HepG2 (cell line): ENCODE measurements at regions not wholly inside any gene's neighbourhood (a gene's known extent, or its start where the extent isn't known, plus 50 kb on each side); places are given as distances from the start of the nearest gene placed in this dataset.
A peak's percentile ranks its signal among the peaks of the same experiment; 100 is the strongest.

Experiments used
- ATAC-seq: fragments of 200-7000 bp; cut with Tn5 transposase; 3 replicates; pipeline ENCODE4 v1.9.1; 2020; ENCODE audit warnings: mild to moderate bottlenecking, moderate library complexity
- BruUV-seq: library from RNA; stranded (reverse); fragments of 400-500 nt; replicated peaks from 2 replicates; lab custom pipeline; 2021; lab: Mats Ljungman, UMichigan
- CTCF ChIA-PET: fragments of 300-600 bp; formaldehyde crosslinking; extraction: SDS; loops from one replicate; lab custom pipeline; 2021; ENCODE audit warnings: low total read pairs, inconsistent platforms, low intra/inter-chr PET ratio; lab: Yijun Ruan, JAX
- POLR2A ChIA-PET: fragments of 350-600 bp; sonication (Branson Sonifier 250); formaldehyde crosslinking; loops from one replicate; lab custom pipeline; 2020; ENCODE audit warnings: antibody characterized with exemption, inconsistent platforms; lab: Yijun Ruan, JAX
- DNase-seq: peaks from one replicate; pipeline ENCODE4 v3.0.0-alpha.2; 2015; ENCODE audit warnings: low spot score
- FAIRE-seq: peaks from 3 replicates; lab custom pipeline; 2011; peaks lifted over from hg19 to GRCh38; lab: Jason Lieb, UNC
- H2AFZ ChIP-seq: one replicate; pipeline ENCODE4 v1.6.1; 2011; ENCODE audit warnings: low read length, inconsistent platforms
- H3K27ac ChIP-seq: fragments of 300-600 bp; 3 replicates; pipeline ENCODE4 v1.8.0; 2011; ENCODE audit warnings: mixed run types, mild to moderate bottlenecking, mixed read lengths, low read length, inconsistent platforms; ENCODE audit not compliant: insufficient read depth; ENCODE audit errors: extremely low read length
- H3K27me3 ChIP-seq, 2 experiments: fragments of 200-600 bp in 1 of 2; 2 replicates in 1 of 2; 3 replicates in 1 of 2; pipeline versions ENCODE4 v1.6.0 to v1.8.0; 2011; ENCODE audit warnings: low read length in 2 of 2, mild to moderate bottlenecking in 2 of 2, moderate library complexity in 2 of 2, inconsistent platforms in 1 of 2; ENCODE audit not compliant: insufficient read depth in 2 of 2, control insufficient read depth in 1 of 2
- H3K36me3 ChIP-seq, 2 experiments: fragments of 200-600 bp in 1 of 2; replicated peaks in 1 of 2; 2 replicates in 1 of 2; 3 replicates in 1 of 2; pipeline versions ENCODE4 v1.5.1 to v1.8.0; 2011; ENCODE audit warnings: low read length in 2 of 2, inconsistent platforms in 1 of 2; ENCODE audit not compliant: insufficient read depth in 2 of 2, control insufficient read depth in 1 of 2
- H3K4me1 ChIP-seq: 2 replicates; pipeline ENCODE4 v1.5.1; 2012; ENCODE audit warnings: low read length, inconsistent platforms; ENCODE audit not compliant: insufficient read depth
- H3K4me2 ChIP-seq: 2 replicates; pipeline ENCODE4 v1.6.0; 2011; ENCODE audit warnings: low read depth, low read length, inconsistent platforms
- H3K4me3 ChIP-seq, 3 experiments: fragments of 200-600 bp in 1 of 3; sonication (generic), shearing (Covaris generic) in 1 of 3; replicated peaks in 1 of 3; 2 replicates each; pipeline ENCODE4 v1.5.1; 2011 to 2016; ENCODE audit warnings: low read length in 3 of 3, inconsistent platforms in 2 of 3, low read depth in 2 of 3, mild to moderate bottlenecking in 2 of 3, control low read depth in 1 of 3, mixed read lengths in 1 of 3; ENCODE audit not compliant: insufficient read depth in 1 of 3
- H3K79me2 ChIP-seq: one replicate; pipeline ENCODE4 v1.6.1; 2011; ENCODE audit warnings: low read length, inconsistent platforms; ENCODE audit not compliant: insufficient read depth
- H3K9ac ChIP-seq: 2 replicates; pipeline ENCODE4 v1.6.0; 2011; ENCODE audit warnings: mild to moderate bottlenecking, low read depth, low read length, inconsistent platforms; ENCODE audit not compliant: insufficient read depth
- H3K9me3 ChIP-seq: 2 replicates; pipeline ENCODE4 v1.5.1; 2012; ENCODE audit warnings: mild to moderate bottlenecking, low read length
- H4K20me1 ChIP-seq: 2 replicates; pipeline ENCODE4 v1.6.0; 2011; ENCODE audit warnings: inconsistent platforms, mild to moderate bottlenecking, low read length, moderate library complexity; ENCODE audit not compliant: insufficient read depth
- KDM2A ChIP-seq: sonication (generic); formaldehyde crosslinking; IDR thresholded peaks from 2 replicates; pipeline ENCODE4 v1.4.0; 2020; ENCODE audit warnings: low read depth, missing genetic modification reagents, borderline replicate concordance
- KLF13 ChIP-seq: sonication (generic); formaldehyde crosslinking; IDR thresholded peaks from 2 replicates; pipeline ENCODE4 v1.4.0; 2020; ENCODE audit warnings: mild to moderate bottlenecking, missing genetic modification reagents
- STAG1 ChIP-seq: sonication (generic); formaldehyde crosslinking; IDR thresholded peaks from 2 replicates; pipeline ENCODE4 v1.4.0; 2020; ENCODE audit warnings: missing genetic modification reagents
- XRCC5 ChIP-seq: fragments of 200-400 bp; formaldehyde crosslinking; optimal IDR thresholded peaks from 2 replicates; pipeline ENCODE3; 2017; ENCODE audit warnings: mild to moderate bottlenecking, low read length
- YY1 ChIP-seq: IDR thresholded peaks from 2 replicates; pipeline ENCODE4 v1.6.1; 2011; ENCODE audit warnings: low read length, low read depth, moderate library complexity, mild to moderate bottlenecking; ENCODE audit not compliant: insufficient read depth, insufficient replicate concordance
- ZMYM4 ChIP-seq: sonication (generic); formaldehyde crosslinking; IDR thresholded peaks from 2 replicates; pipeline ENCODE4 v1.8.1; 2023; ENCODE audit warnings: mild to moderate bottlenecking, missing genetic modification reagents
- WGBS: methylation state at CpG from one replicate; pipeline ENCODE4 v1.1.6; 2017; ENCODE audit warnings: low lambda C conversion rate; 5-methylcytosine and 5-hydroxymethylcytosine counted together
- in situ Hi-C: cut with HindIII; loops from 2 replicates; pipeline ENCODE4 v1.10.0; 2017; ENCODE audit warnings: low pct_unique_long_range_greater_than_20kb; ENCODE audit not compliant: extremely low pct_ligation_motif_present
- intact Hi-C: fragments of 100-400 bp; cut with micrococcal nuclease; formaldehyde crosslinking; loops from one replicate; pipeline ENCODE4 v1.10.0; 2022; ENCODE audit not compliant: unreplicated experiment
- TF ChIP-seq, protein P1 (sequence below): sonication (generic); formaldehyde crosslinking; IDR thresholded peaks from 2 replicates; pipeline ENCODE4 v1.4.0; 2020; ENCODE audit warnings: missing genetic modification reagents
- TF ChIP-seq, protein P2 (sequence below): sonication (generic); formaldehyde crosslinking; IDR thresholded peaks from 2 replicates; pipeline ENCODE4 v1.5.0; 2020; ENCODE audit warnings: missing genetic modification reagents, mild to moderate bottlenecking, borderline replicate concordance
- TF ChIP-seq, protein P3 (sequence below): sonication (generic); formaldehyde crosslinking; IDR thresholded peaks from 2 replicates; pipeline ENCODE4 v1.4.0; 2020; ENCODE audit warnings: missing genetic modification reagents
- TF ChIP-seq, protein P4 (sequence below): sonication (generic); formaldehyde crosslinking; IDR thresholded peaks from 2 replicates; pipeline ENCODE4 v1.5.0; 2020; ENCODE audit warnings: mild to moderate bottlenecking, missing genetic modification reagents, moderate library complexity

DNA sequence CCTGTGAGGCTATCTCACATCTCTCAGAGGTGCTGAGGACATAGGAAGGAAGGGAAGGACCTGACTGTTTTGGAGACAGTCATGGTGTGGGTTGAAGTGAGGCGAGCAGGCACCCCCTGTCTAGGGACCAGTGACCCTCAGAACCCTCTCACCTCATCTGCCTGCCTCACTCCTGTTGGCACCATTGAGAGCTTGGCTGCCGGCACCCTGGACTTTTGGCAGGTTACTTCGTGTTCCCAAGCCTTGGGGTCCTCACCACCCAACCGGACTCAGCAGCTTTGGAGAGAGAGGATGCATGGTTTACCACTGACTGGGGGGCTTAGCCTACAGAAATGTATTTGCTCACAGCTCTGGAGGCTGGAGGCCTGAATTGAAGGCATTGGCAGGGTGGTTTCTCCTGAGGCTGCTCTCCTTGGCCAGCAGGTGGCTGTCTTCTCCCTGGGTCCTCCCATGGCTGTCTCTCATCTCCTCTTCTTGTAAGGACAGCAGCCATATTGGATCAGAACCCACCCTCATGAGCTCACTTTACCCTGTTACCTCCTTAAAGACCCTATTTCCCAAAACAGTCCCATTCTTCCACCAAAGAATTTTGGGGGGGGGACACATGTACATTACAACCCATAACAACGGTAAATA, 142.0 kb downstream of the TSN start:
- Histone ChIP-seq H3K79me2 (no peaks in the 10 kb centered on the region), H3K27me3 (peaks cover 1 to 16% of the 10 kb centered on the region in 2 experiments; a peak in 3 of 5 replicates), H4K20me1 (no peaks in the 10 kb centered on the region), H3K4me1 (peaks cover 4% of the 10 kb centered on the region; the same call in 1 of the 2 replicates), H3K4me2 (no peak overlapping the region), H3K27ac (no peak overlapping the region), H3K9me3 (no peaks in the 10 kb centered on the region), H3K36me3 (no peaks in the 10 kb centered on the region)
- DNase-seq, result peak; percentile 16
- WGBS, result 19% methylated on average over 5 of the region's 5 CpGs
- CTCF ChIA-PET, result no interaction called here
- ATAC-seq, result peak; percentile 80
- TF ChIP-seq KDM2A (CRISPR knock-in tag) (0 out of 2 replicates have a peak, but pooled peaks have one; percentile 24), YY1 (peak; percentile 62), ZMYM4 (CRISPR knock-in tag) (0 out of 2 replicates have a peak, but pooled peaks have one; percentile 21), KLF13 (CRISPR knock-in tag) (no peak), STAG1 (CRISPR knock-in tag) (peak; percentile 42), XRCC5 (peak; percentile 34)
- TF ChIP-seq, protein P1, sequence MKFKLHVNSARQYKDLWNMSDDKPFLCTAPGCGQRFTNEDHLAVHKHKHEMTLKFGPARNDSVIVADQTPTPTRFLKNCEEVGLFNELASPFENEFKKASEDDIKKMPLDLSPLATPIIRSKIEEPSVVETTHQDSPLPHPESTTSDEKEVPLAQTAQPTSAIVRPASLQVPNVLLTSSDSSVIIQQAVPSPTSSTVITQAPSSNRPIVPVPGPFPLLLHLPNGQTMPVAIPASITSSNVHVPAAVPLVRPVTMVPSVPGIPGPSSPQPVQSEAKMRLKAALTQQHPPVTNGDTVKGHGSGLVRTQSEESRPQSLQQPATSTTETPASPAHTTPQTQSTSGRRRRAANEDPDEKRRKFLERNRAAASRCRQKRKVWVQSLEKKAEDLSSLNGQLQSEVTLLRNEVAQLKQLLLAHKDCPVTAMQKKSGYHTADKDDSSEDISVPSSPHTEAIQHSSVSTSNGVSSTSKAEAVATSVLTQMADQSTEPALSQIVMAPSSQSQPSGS (CRISPR knock-in tag), result no peak
- TF ChIP-seq, protein P2, sequence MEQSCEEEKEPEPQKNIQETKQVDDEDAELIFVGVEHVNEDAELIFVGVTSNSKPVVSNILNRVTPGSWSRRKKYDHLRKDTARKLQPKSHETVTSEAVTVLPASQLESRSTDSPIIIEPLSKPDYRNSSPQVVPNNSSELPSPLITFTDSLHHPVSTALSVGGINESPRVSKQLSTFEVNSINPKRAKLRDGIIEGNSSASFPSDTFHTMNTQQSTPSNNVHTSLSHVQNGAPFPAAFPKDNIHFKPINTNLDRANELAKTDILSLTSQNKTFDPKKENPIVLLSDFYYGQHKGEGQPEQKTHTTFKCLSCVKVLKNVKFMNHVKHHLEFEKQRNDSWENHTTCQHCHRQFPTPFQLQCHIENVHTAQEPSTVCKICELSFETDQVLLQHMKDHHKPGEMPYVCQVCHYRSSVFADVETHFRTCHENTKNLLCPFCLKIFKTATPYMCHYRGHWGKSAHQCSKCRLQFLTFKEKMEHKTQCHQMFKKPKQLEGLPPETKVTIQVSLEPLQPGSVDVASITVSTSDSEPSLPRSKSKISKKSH (CRISPR knock-in tag), result peak; percentile 38; the same call in 1 of the 2 replicates
- TF ChIP-seq, protein P3, sequence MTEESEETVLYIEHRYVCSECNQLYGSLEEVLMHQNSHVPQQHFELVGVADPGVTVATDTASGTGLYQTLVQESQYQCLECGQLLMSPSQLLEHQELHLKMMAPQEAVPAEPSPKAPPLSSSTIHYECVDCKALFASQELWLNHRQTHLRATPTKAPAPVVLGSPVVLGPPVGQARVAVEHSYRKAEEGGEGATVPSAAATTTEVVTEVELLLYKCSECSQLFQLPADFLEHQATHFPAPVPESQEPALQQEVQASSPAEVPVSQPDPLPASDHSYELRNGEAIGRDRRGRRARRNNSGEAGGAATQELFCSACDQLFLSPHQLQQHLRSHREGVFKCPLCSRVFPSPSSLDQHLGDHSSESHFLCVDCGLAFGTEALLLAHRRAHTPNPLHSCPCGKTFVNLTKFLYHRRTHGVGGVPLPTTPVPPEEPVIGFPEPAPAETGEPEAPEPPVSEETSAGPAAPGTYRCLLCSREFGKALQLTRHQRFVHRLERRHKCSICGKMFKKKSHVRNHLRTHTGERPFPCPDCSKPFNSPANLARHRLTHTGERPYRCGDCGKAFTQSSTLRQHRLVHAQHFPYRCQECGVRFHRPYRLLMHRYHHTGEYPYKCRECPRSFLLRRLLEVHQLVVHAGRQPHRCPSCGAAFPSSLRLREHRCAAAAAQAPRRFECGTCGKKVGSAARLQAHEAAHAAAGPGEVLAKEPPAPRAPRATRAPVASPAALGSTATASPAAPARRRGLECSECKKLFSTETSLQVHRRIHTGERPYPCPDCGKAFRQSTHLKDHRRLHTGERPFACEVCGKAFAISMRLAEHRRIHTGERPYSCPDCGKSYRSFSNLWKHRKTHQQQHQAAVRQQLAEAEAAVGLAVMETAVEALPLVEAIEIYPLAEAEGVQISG (CRISPR knock-in tag), result 0 out of 2 replicates have a peak, but pooled peaks have one; percentile 25
- TF ChIP-seq, protein P4, sequence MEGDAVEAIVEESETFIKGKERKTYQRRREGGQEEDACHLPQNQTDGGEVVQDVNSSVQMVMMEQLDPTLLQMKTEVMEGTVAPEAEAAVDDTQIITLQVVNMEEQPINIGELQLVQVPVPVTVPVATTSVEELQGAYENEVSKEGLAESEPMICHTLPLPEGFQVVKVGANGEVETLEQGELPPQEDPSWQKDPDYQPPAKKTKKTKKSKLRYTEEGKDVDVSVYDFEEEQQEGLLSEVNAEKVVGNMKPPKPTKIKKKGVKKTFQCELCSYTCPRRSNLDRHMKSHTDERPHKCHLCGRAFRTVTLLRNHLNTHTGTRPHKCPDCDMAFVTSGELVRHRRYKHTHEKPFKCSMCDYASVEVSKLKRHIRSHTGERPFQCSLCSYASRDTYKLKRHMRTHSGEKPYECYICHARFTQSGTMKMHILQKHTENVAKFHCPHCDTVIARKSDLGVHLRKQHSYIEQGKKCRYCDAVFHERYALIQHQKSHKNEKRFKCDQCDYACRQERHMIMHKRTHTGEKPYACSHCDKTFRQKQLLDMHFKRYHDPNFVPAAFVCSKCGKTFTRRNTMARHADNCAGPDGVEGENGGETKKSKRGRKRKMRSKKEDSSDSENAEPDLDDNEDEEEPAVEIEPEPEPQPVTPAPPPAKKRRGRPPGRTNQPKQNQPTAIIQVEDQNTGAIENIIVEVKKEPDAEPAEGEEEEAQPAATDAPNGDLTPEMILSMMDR (CRISPR knock-in tag), result peak; percentile 57
- TF ChIP-seq, all 625 proteins: peak for 8
- BruUV-seq, result no TSS peak
- peak; percentile 79 for FAIRE-seq
- POLR2A ChIA-PET, result no interaction called here
- intact Hi-C loops, result no loop called here
- Histone ChIP-seq H3K9ac (no peak overlapping the region), H2AFZ (no peak overlapping the region), H3K4me3 (no peak overlapping the region)
- in situ Hi-C loops, result no loop called here
